WTC11 (cell line): ENCODE measurements at regions not wholly inside any gene's neighbourhood (a gene's known extent, or its start where the extent isn't known, plus 50 kb on each side); places are given as distances from the start of the nearest gene placed in this dataset.

Experiments
- ATAC-seq: fragments of 200-7000 bp; cut with Tn5 transposase; 2 replicates; pipeline ENCODE4 v1.10.0; 2021; ENCODE audit warnings: mild to moderate bottlenecking, moderate library complexity
- CTCF ChIA-PET: fragments of 300-600 bp; sonication (Branson Sonifier 250); formaldehyde crosslinking; loops from one replicate; lab custom pipeline; 2021; ENCODE audit warnings: antibody characterized with exemption; lab: Charles Lee
- POLR2A ChIA-PET: fragments of 350-600 bp; sonication (Branson Sonifier 250); formaldehyde crosslinking; loops from one replicate; lab custom pipeline; 2021; ENCODE audit warnings: antibody characterized with exemption; lab: Charles Lee
- DNase-seq: peaks from one replicate; pipeline ENCODE4 v3.0.0; 2021; ENCODE audit warnings: low spot score
- H3K27ac Mint-ChIP-seq: 2 replicates; pipeline ENCODE4 v1.8.0; 2021; ENCODE audit warnings: mixed read lengths
- H3K27me3 Mint-ChIP-seq: 2 replicates; pipeline ENCODE4 v1.8.0; 2021; ENCODE audit warnings: low read depth, mild to moderate bottlenecking, moderate library complexity, mixed read lengths
- H3K36me3 Mint-ChIP-seq: 2 replicates; pipeline ENCODE4 v1.8.0; 2021; ENCODE audit warnings: mixed read lengths
- H3K4me1 Mint-ChIP-seq: 2 replicates; pipeline ENCODE4 v1.8.0; 2022; ENCODE audit warnings: mixed read lengths
- H3K4me3 Mint-ChIP-seq: 2 replicates; pipeline ENCODE4 v1.8.0; 2021; ENCODE audit warnings: mild to moderate bottlenecking, moderate library complexity, mixed read lengths
- H3K9me3 Mint-ChIP-seq: 2 replicates; pipeline ENCODE4 v1.8.0; 2021; ENCODE audit warnings: mixed read lengths
- AR ChIP-seq: fragments of 250-450 bp; sonication (Bioruptor Pico); IDR thresholded peaks from 2 replicates; pipeline ENCODE4 v1.9.0; 2021; ENCODE audit warnings: mild to moderate bottlenecking
- E2F5 ChIP-seq: sonication (generic); formaldehyde crosslinking; IDR thresholded peaks from 2 replicates; pipeline ENCODE4 v1.8.1; 2022; ENCODE audit warnings: mild to moderate bottlenecking, moderate library complexity, missing genetic modification reagents
- ELF4 ChIP-seq: sonication (generic); formaldehyde crosslinking; IDR thresholded peaks from 2 replicates; pipeline ENCODE4 v1.8.1; 2022; ENCODE audit warnings: low read depth, mild to moderate bottlenecking, moderate library complexity, missing genetic modification reagents
- EMX1 ChIP-seq: fragments of 250-450 bp; sonication (Bioruptor Pico); IDR thresholded peaks from 2 replicates; pipeline ENCODE4 v1.8.0; 2021; ENCODE audit warnings: mild to moderate bottlenecking
- FOXP1 ChIP-seq: sonication (generic); formaldehyde crosslinking; IDR thresholded peaks from 2 replicates; pipeline ENCODE4 v1.8.0; 2022; ENCODE audit warnings: missing genetic modification reagents, mild to moderate bottlenecking, moderate library complexity, borderline replicate concordance
- FOXP4 ChIP-seq: sonication (generic); formaldehyde crosslinking; IDR thresholded peaks from 2 replicates; pipeline ENCODE4 v1.8.0; 2022; ENCODE audit warnings: mild to moderate bottlenecking, missing genetic modification reagents
- GABPB1 ChIP-seq: sonication (generic); formaldehyde crosslinking; IDR thresholded peaks from 2 replicates; pipeline ENCODE4 v1.8.1; 2023; ENCODE audit warnings: mild to moderate bottlenecking, missing genetic modification reagents
- HMGA2 ChIP-seq: fragments of 250-450 bp; sonication (Bioruptor Pico); IDR thresholded peaks from 2 replicates; pipeline ENCODE4 v1.4.0; 2021; ENCODE audit warnings: mild to moderate bottlenecking, moderate library complexity
- IRF2 ChIP-seq: sonication (generic); formaldehyde crosslinking; IDR thresholded peaks from 2 replicates; pipeline ENCODE4 v1.8.0; 2022; ENCODE audit warnings: low read depth, missing genetic modification reagents, borderline replicate concordance
- MLX ChIP-seq: sonication (generic); formaldehyde crosslinking; IDR thresholded peaks from 2 replicates; pipeline ENCODE4 v1.8.1; 2023; ENCODE audit warnings: mild to moderate bottlenecking, missing genetic modification reagents, moderate library complexity
- MXD4 ChIP-seq: fragments of 250-450 bp; sonication (Bioruptor Pico); IDR thresholded peaks from 2 replicates; pipeline ENCODE4 v1.8.0; 2021; ENCODE audit warnings: mild to moderate bottlenecking, moderate library complexity, borderline replicate concordance
- NFE2L1 ChIP-seq: sonication (generic); formaldehyde crosslinking; IDR thresholded peaks from 2 replicates; pipeline ENCODE4 v1.8.1; 2023; ENCODE audit warnings: missing genetic modification reagents
- NR1H2 ChIP-seq: sonication (generic); formaldehyde crosslinking; IDR thresholded peaks from 2 replicates; pipeline ENCODE4 v1.9.0; 2021; ENCODE audit warnings: mild to moderate bottlenecking, moderate library complexity, missing genetic modification reagents
- NR2C2 ChIP-seq: sonication (generic); formaldehyde crosslinking; IDR thresholded peaks from 2 replicates; pipeline ENCODE4 v1.8.0; 2022; ENCODE audit warnings: mild to moderate bottlenecking, missing genetic modification reagents
- RELA ChIP-seq: sonication (generic); formaldehyde crosslinking; IDR thresholded peaks from 2 replicates; pipeline ENCODE4 v1.8.1; 2022; ENCODE audit warnings: missing genetic modification reagents, mild to moderate bottlenecking, borderline replicate concordance
- USF1 ChIP-seq: sonication (generic); formaldehyde crosslinking; IDR thresholded peaks from 2 replicates; pipeline ENCODE4 v1.8.0; 2022; ENCODE audit warnings: mild to moderate bottlenecking, missing genetic modification reagents
- ZBTB21 ChIP-seq: sonication (generic); formaldehyde crosslinking; IDR thresholded peaks from 2 replicates; pipeline ENCODE4 v1.8.1; 2023; ENCODE audit warnings: mild to moderate bottlenecking, missing genetic modification reagents, borderline replicate concordance
- ZBTB43 ChIP-seq: sonication (generic); formaldehyde crosslinking; IDR thresholded peaks from 2 replicates; pipeline ENCODE4 v1.8.1; 2023; ENCODE audit warnings: mild to moderate bottlenecking, missing genetic modification reagents
- ZNF263 ChIP-seq: sonication (generic); formaldehyde crosslinking; IDR thresholded peaks from 2 replicates; pipeline ENCODE4 v1.8.1; 2022; ENCODE audit warnings: low read depth, mild to moderate bottlenecking, moderate library complexity, missing genetic modification reagents
- ZNF396 ChIP-seq: fragments of 250-450 bp; sonication (Bioruptor Pico); IDR thresholded peaks from 2 replicates; pipeline ENCODE4 v1.8.0; 2021; ENCODE audit warnings: mild to moderate bottlenecking, moderate library complexity, borderline replicate concordance
- ZNF423 ChIP-seq: fragments of 250-450 bp; sonication (Bioruptor Pico); IDR thresholded peaks from 2 replicates; pipeline ENCODE4 v2.1.2; 2022; ENCODE audit warnings: mild to moderate bottlenecking, moderate library complexity
- ZNF532 ChIP-seq: fragments of 250-450 bp; sonication (Bioruptor Pico); IDR thresholded peaks from 2 replicates; pipeline ENCODE4 v1.9.0; 2021; ENCODE audit warnings: mild to moderate bottlenecking, borderline replicate concordance
- ZNF671 ChIP-seq: fragments of 250-450 bp; sonication (Bioruptor Pico); IDR thresholded peaks from 2 replicates; pipeline ENCODE4 v1.8.0; 2021; ENCODE audit warnings: mild to moderate bottlenecking

- TF ChIP-seq ZBTB43 (CRISPR knock-in tag) (no peak), ZBTB21 (CRISPR knock-in tag) (no peak), RELA (CRISPR knock-in tag) (no peak), E2F5 (no peak), ZNF263 (CRISPR knock-in tag) (no peak), IRF2 (CRISPR knock-in tag) (no peak), NR2C2 (CRISPR knock-in tag) (no peak), USF1 (CRISPR knock-in tag) (no peak), NFE2L1 (CRISPR knock-in tag) (no peak)
These were observed 307.0 kb upstream of the USP25 start (continued) for GRCh38 chr21:15422783-15423182.

- no peaks in the 10 kb centered on the region; the same call in 1 of the 2 replicates for H3K9me3 Mint-ChIP-seq
- H3K27ac Mint-ChIP-seq = peak overlapping the region; percentile 98
- no peaks in the 10 kb centered on the region for H3K36me3 Mint-ChIP-seq
- DNase-seq = no peak
- ChIA-PET POLR2A (no interaction called here), CTCF (interaction anchor here (1.1 to 1.8 kb wide), 3 partner anchors 22 to 61 kb away, joined by 3 to 7 read pairs (median 6); no protein-coding TSS in a partner anchor)
- H3K4me1 Mint-ChIP-seq = peaks cover 58% of the 10 kb centered on the region
- peak overlapping the region; percentile 46 for H3K4me3 Mint-ChIP-seq
- H3K27me3 Mint-ChIP-seq = peaks cover 4% of the 10 kb centered on the region
- peak; percentile 87 for ATAC-seq
- no peak for TF ChIP-seq ELF4
- TF ChIP-seq AR (CRISPR knock-in tag) = no peak
- no peak for TF ChIP-seq FOXP4 (CRISPR knock-in tag)
- TF ChIP-seq HMGA2 (CRISPR knock-in tag) = no peak
- TF ChIP-seq FOXP1 (CRISPR knock-in tag) = no peak
- no peak for TF ChIP-seq ZNF263 (CRISPR knock-in tag)
- TF ChIP-seq NR1H2 = no peak
- no peak for TF ChIP-seq GABPB1 (CRISPR knock-in tag)
- TF ChIP-seq ZNF423 (CRISPR knock-in tag) = no peak
- no peak for TF ChIP-seq ZNF671 (CRISPR knock-in tag)
- TF ChIP-seq MLX (CRISPR knock-in tag) = no peak
- TF ChIP-seq ZNF532 (CRISPR knock-in tag) = no peak
- TF ChIP-seq MXD4 (CRISPR knock-in tag) = no peak
- TF ChIP-seq ZNF396 (CRISPR knock-in tag) = no peak
- TF ChIP-seq EMX1 (CRISPR knock-in tag) = no peak
These were observed 305.9 kb upstream of the USP25 start for GRCh38 chr21:15423676-15424445.
